ENCODE measurements at regions not wholly inside any gene's neighbourhood (a gene's known extent, or its start where the extent isn't known, plus 50 kb on each side); places are given as distances from the start of the nearest gene placed in this dataset.

GRCh38 chrX:150158554-150159332 is 204.4 kb upstream of the MAMLD1 start:
- Histone ChIP-seq H3K36me3 (no peaks in the 10 kb centered on the region), H3K27ac (no peak overlapping the region), H3K4me3 (no peak overlapping the region), H3K27me3 (no peaks in the 10 kb centered on the region), H3K4me1 (no peaks in the 10 kb centered on the region), H3K9me3 (no peaks in the 10 kb centered on the region)
- ATAC-seq (no peak), DNase-seq (no peak)
- intact Hi-C loops (cut with DNase I): no loop called here
- WGBS (ENCODE audit: insufficient coverage, low coverage, low lambda C conversion rate, missing lambda C conversion rate): 49% methylated on average over 3 of the region's 9 CpGs
- TF ChIP-seq CTCF (IDR thresholded peaks at IDR 0.05) (no peak), POLR2A (IDR thresholded peaks at IDR 0.05) (no peak)

- 96% methylated on average over 3 of the region's 3 CpGs for WGBS (ENCODE audit: insufficient coverage, low coverage, low lambda C conversion rate, missing lambda C conversion rate)
- ATAC-seq (no peak), DNase-seq (no peak)
- no peak overlapping the region for H3K27ac ChIP-seq
- no peaks in the 10 kb centered on the region for H3K36me3 ChIP-seq
- H3K4me1 ChIP-seq: no peaks in the 10 kb centered on the region
- no peak for TF ChIP-seq CTCF (IDR thresholded peaks at IDR 0.05)
- no peak for TF ChIP-seq POLR2A (IDR thresholded peaks at IDR 0.05)
- no peak overlapping the region for H3K4me3 ChIP-seq
- no peaks in the 10 kb centered on the region for H3K9me3 ChIP-seq
- intact Hi-C loops (cut with DNase I): no loop called here
- H3K27me3 ChIP-seq: no peaks in the 10 kb centered on the region
These were observed 203.6 kb upstream of the MAMLD1 start for GRCh38 chrX:150159537-150159936.

- Histone ChIP-seq H3K27me3 (no peaks in the 10 kb centered on the region), H3K36me3 (no peaks in the 10 kb centered on the region), H3K4me3 (no peak overlapping the region), H3K27ac (no peak overlapping the region), H3K4me1 (no peaks in the 10 kb centered on the region), H3K9me3 (no peaks in the 10 kb centered on the region)
- intact Hi-C loops (cut with DNase I): no loop called here
- TF ChIP-seq POLR2A (IDR thresholded peaks at IDR 0.05): no peak
- no peak for TF ChIP-seq CTCF (IDR thresholded peaks at IDR 0.05)
- ATAC-seq (no peak), DNase-seq (no peak)
These were observed 202.5 kb upstream of the MAMLD1 start for GRCh38 chrX:150160656-150161055.

- WGBS (ENCODE audit: insufficient coverage, low coverage, low lambda C conversion rate, missing lambda C conversion rate): 67% methylated on average over 1 of the region's 1 CpG
- intact Hi-C loops (cut with DNase I): no loop called here
- Histone ChIP-seq H3K4me3 (no peak overlapping the region), H3K4me1 (no peaks in the 10 kb centered on the region), H3K27me3 (no peaks in the 10 kb centered on the region), H3K36me3 (no peaks in the 10 kb centered on the region), H3K9me3 (no peaks in the 10 kb centered on the region), H3K27ac (no peak overlapping the region)
- DNase-seq (no peak), ATAC-seq (no peak)
- TF ChIP-seq CTCF (IDR thresholded peaks at IDR 0.05) (no peak), POLR2A (IDR thresholded peaks at IDR 0.05) (no peak)
These were observed 201.9 kb upstream of the MAMLD1 start for GRCh38 chrX:150161193-150161592.

GRCh38 chrX:150162141-150162540 is 201.0 kb upstream of the MAMLD1 start:
- intact Hi-C loops (cut with DNase I): no loop called here
- H3K27me3 ChIP-seq: no peaks in the 10 kb centered on the region
- WGBS (ENCODE audit: insufficient coverage, low coverage, low lambda C conversion rate, missing lambda C conversion rate): 59% methylated on average over 3 of the region's 4 CpGs
- no peaks in the 10 kb centered on the region for H3K36me3 ChIP-seq
- no peak overlapping the region for H3K27ac ChIP-seq
- no peak for DNase-seq
- ATAC-seq: no peak
- H3K4me3 ChIP-seq: no peak overlapping the region
- no peak for TF ChIP-seq CTCF (IDR thresholded peaks at IDR 0.05)
- TF ChIP-seq POLR2A (IDR thresholded peaks at IDR 0.05): no peak
- no peaks in the 10 kb centered on the region for H3K9me3 ChIP-seq
- H3K4me1 ChIP-seq: no peaks in the 10 kb centered on the region

Measured in right lobe of liver (tissue), 6 donors.